GM10847 (cell line): ENCODE measurements at regions not wholly inside any gene's neighbourhood (a gene's known extent, or its start where the extent isn't known, plus 50 kb on each side); places are given as distances from the start of the nearest gene placed in this dataset.

Experiments
- POLR2A ChIP-seq: IDR thresholded peaks from 2 replicates; pipeline ENCODE4 v1.6.1; 2011; ENCODE audit not compliant: insufficient read length; ENCODE audit errors: extremely low read depth

- TF ChIP-seq POLR2A, result no peak
Observed at GRCh38 chr5:124410539-124411488, 335.6 kb downstream of the ZNF608 start.

GRCh38 chr5:124408738-124409453, 337.5 kb downstream of the ZNF608 start:
- TF ChIP-seq POLR2A, result no peak

- TF ChIP-seq POLR2A, result no peak
Observed at GRCh38 chr5:124404796-124405195, 341.6 kb downstream of the ZNF608 start.

GRCh38 chr5:124403281-124403680, 343.2 kb downstream of the ZNF608 start:
- TF ChIP-seq POLR2A, result no peak

GRCh38 chr5:124402144-124402581, 344.3 kb downstream of the ZNF608 start:
- no peak for TF ChIP-seq POLR2A

- TF ChIP-seq POLR2A, result no peak
Observed at GRCh38 chr5:124401476-124402143, 344.8 kb downstream of the ZNF608 start.

- TF ChIP-seq POLR2A, result no peak
Observed at GRCh38 chr5:124399426-124399961, 346.9 kb downstream of the ZNF608 start.

GRCh38 chr5:124398460-124398859, 348.0 kb downstream of the ZNF608 start:
- TF ChIP-seq POLR2A, result no peak

- TF ChIP-seq POLR2A, result no peak
Observed at GRCh38 chr5:124397317-124397716, 349.1 kb downstream of the ZNF608 start.

GRCh38 chr5:124395926-124396325, 350.5 kb downstream of the ZNF608 start:
- no peak for TF ChIP-seq POLR2A

- no peak for TF ChIP-seq POLR2A
Observed at GRCh38 chr5:124395287-124395686, 351.2 kb downstream of the ZNF608 start.

- no peak for TF ChIP-seq POLR2A
Observed at GRCh38 chr5:124394700-124395245, 351.7 kb downstream of the ZNF608 start.

GRCh38 chr5:124393584-124394379, 352.7 kb downstream of the ZNF608 start:
- TF ChIP-seq POLR2A, result no peak

- no peak for TF ChIP-seq POLR2A
Observed at GRCh38 chr5:124383693-124384092, 362.7 kb downstream of the ZNF608 start.
